Endodermal cell (in vitro differentiated cells): ENCODE measurements at regions not wholly inside any gene's neighbourhood (a gene's known extent, or its start where the extent isn't known, plus 50 kb on each side); places are given as distances from the start of the nearest gene placed in this dataset.

ENCODE experiments used
- DNase-seq: peaks from one replicate; pipeline ENCODE4 v3.0.0-alpha.2; 2017
- H3K27ac ChIP-seq: 2 replicates; pipeline ENCODE4 v1.5.1; 2013; ENCODE audit warnings: mild to moderate bottlenecking, low read depth, low read length, moderate library complexity
- H3K27me3 ChIP-seq: 2 replicates; pipeline ENCODE4 v1.6.1; 2013; ENCODE audit warnings: mild to moderate bottlenecking, low read length, moderate library complexity; ENCODE audit not compliant: insufficient read depth, control insufficient read depth, poor library complexity, severe bottlenecking
- H3K36me3 ChIP-seq: 2 replicates; pipeline ENCODE4 v1.7.0; 2013; ENCODE audit warnings: mild to moderate bottlenecking, low read length, moderate library complexity; ENCODE audit not compliant: control insufficient read depth, insufficient read depth
- H3K4me1 ChIP-seq: one replicate; pipeline ENCODE4 v1.7.0; 2013; ENCODE audit warnings: low read length; ENCODE audit not compliant: control insufficient read depth, insufficient read depth
- H3K4me3 ChIP-seq: 2 replicates; pipeline ENCODE4 v1.5.1; 2013; ENCODE audit warnings: mild to moderate bottlenecking, low read length, moderate library complexity
- H3K9ac ChIP-seq: 2 replicates; pipeline ENCODE4 v1.6.1; 2013; ENCODE audit warnings: mild to moderate bottlenecking, low read length, moderate library complexity; ENCODE audit not compliant: poor library complexity, severe bottlenecking; ENCODE audit errors: extremely low read depth
- H3K9me3 ChIP-seq: 2 replicates; pipeline ENCODE4 v1.6.1; 2013; ENCODE audit warnings: mild to moderate bottlenecking, low read length, moderate library complexity; ENCODE audit not compliant: control insufficient read depth
- H3K27ac Mint-ChIP-seq: 2 replicates; pipeline ENCODE4 v1.8.0; 2020; ENCODE audit warnings: mixed read lengths
- H3K27me3 Mint-ChIP-seq: 2 replicates; pipeline ENCODE4 v1.8.0; 2021; ENCODE audit warnings: mild to moderate bottlenecking, mixed read lengths; ENCODE audit not compliant: insufficient read depth
- H3K36me3 Mint-ChIP-seq: 2 replicates; pipeline ENCODE4 v1.8.0; 2020; ENCODE audit warnings: low read depth, mixed read lengths
- H3K4me1 Mint-ChIP-seq: 2 replicates; pipeline ENCODE4 v1.8.0; 2020; ENCODE audit warnings: mixed read lengths
- H3K4me3 Mint-ChIP-seq: 2 replicates; pipeline ENCODE4 v1.8.0; 2020; ENCODE audit warnings: mild to moderate bottlenecking, moderate library complexity, mixed read lengths
- H3K9me3 Mint-ChIP-seq: 2 replicates; pipeline ENCODE4 v1.8.0; 2020; ENCODE audit warnings: mild to moderate bottlenecking, mixed read lengths
- WGBS, 2 experiments: methylation state at CpG; one replicate each; pipeline versions ENCODE4 v1.1.5 to v1.1.7; 2013; ENCODE audit warnings: missing lambda C conversion rate in 2 of 2, mixed read lengths in 1 of 2; ENCODE audit not compliant: insufficient coverage in 1 of 2, insufficient read length in 1 of 2; 5-methylcytosine and 5-hydroxymethylcytosine counted together
- TF ChIP-seq, protein P1 (sequence below): fragments of 200-600 bp; sonication (generic); conservative IDR thresholded peaks from 2 replicates; pipeline ENCODE4 v1.5.0; 2021; ENCODE audit warnings: antibody characterized with exemption, mild to moderate bottlenecking

GRCh38 chr2:4678927-4679326, 975.6 kb downstream of the DCDC2C start:
- 83 to 90% methylated on average over 2 to 4 of the region's 4 CpGs for WGBS, 2 experiments

GRCh38 chr2:4679391-4679790, 976.0 kb downstream of the DCDC2C start:
- Histone ChIP-seq H3K27me3 (no peaks in the 10 kb centered on the region), H3K4me1 (no peaks in the 10 kb centered on the region), H3K9me3 (no peaks in the 10 kb centered on the region), H3K36me3 (no peaks in the 10 kb centered on the region), H3K27ac (no peak overlapping the region), H3K9ac (no peak overlapping the region), H3K4me3 (no peak overlapping the region)
- Mint-ChIP-seq H3K27me3 (no peaks in the 10 kb centered on the region), H3K4me3 (no peak overlapping the region), H3K36me3 (no peaks in the 10 kb centered on the region), H3K4me1 (no peaks in the 10 kb centered on the region), H3K27ac (no peak overlapping the region), H3K9me3 (no peaks in the 10 kb centered on the region)
- TF ChIP-seq, protein P1, sequence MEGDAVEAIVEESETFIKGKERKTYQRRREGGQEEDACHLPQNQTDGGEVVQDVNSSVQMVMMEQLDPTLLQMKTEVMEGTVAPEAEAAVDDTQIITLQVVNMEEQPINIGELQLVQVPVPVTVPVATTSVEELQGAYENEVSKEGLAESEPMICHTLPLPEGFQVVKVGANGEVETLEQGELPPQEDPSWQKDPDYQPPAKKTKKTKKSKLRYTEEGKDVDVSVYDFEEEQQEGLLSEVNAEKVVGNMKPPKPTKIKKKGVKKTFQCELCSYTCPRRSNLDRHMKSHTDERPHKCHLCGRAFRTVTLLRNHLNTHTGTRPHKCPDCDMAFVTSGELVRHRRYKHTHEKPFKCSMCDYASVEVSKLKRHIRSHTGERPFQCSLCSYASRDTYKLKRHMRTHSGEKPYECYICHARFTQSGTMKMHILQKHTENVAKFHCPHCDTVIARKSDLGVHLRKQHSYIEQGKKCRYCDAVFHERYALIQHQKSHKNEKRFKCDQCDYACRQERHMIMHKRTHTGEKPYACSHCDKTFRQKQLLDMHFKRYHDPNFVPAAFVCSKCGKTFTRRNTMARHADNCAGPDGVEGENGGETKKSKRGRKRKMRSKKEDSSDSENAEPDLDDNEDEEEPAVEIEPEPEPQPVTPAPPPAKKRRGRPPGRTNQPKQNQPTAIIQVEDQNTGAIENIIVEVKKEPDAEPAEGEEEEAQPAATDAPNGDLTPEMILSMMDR: no peak
- DNase-seq: no peak
- WGBS, 2 experiments: 95 to 100% methylated on average over 2 to 5 of the region's 5 CpGs

More at GRCh38 chr2:4678927-4679326, 975.6 kb downstream of the DCDC2C start:
- H3K4me1 Mint-ChIP-seq: no peaks in the 10 kb centered on the region
- Histone ChIP-seq H3K9ac (no peak overlapping the region), H3K4me1 (no peaks in the 10 kb centered on the region), H3K9me3 (no peaks in the 10 kb centered on the region), H3K36me3 (no peaks in the 10 kb centered on the region), H3K4me3 (no peak overlapping the region), H3K27ac (no peak overlapping the region), H3K27me3 (no peaks in the 10 kb centered on the region)
- no peaks in the 10 kb centered on the region for H3K9me3 Mint-ChIP-seq
- no peak overlapping the region for H3K4me3 Mint-ChIP-seq
- no peaks in the 10 kb centered on the region for H3K27me3 Mint-ChIP-seq
- H3K27ac Mint-ChIP-seq: no peak overlapping the region
- DNase-seq: no peak
- no peaks in the 10 kb centered on the region for H3K36me3 Mint-ChIP-seq
- TF ChIP-seq, protein P1: peak; percentile 34

DNA sequence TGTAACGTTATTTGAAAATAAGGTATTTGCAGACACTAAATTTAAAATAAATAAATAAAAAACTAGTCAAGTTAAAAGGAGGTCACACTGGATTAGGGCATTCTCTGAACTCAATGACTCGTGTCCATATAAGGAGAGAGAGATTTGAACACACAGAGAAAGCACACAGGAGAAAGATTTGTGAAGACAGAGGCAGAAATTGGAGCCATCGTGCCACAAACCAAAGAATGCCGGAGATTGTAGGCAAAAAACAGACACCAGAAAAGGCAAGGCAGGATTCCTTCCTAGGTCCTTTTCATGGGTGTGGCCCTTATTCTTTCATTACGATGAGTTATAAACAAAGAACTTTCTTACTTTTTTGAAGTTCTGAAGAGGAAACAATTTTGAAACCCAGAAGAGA, 981.5 kb downstream of the DCDC2C start:
- Mint-ChIP-seq H3K27ac (no peak overlapping the region), H3K36me3 (no peaks in the 10 kb centered on the region), H3K4me1 (peaks cover 2% of the 10 kb centered on the region), H3K4me3 (no peak overlapping the region), H3K9me3 (no peaks in the 10 kb centered on the region), H3K27me3 (no peaks in the 10 kb centered on the region)
- no peak overlapping the region for H3K27ac ChIP-seq
- no peaks in the 10 kb centered on the region for H3K36me3 ChIP-seq
- no peak overlapping the region for H3K4me3 ChIP-seq
- TF ChIP-seq, protein P1: no peak
- H3K9me3 ChIP-seq: no peaks in the 10 kb centered on the region
- H3K27me3 ChIP-seq: no peaks in the 10 kb centered on the region
- 88 to 91% methylated on average over 2 to 4 of the region's 5 CpGs for WGBS, 2 experiments
- no peak overlapping the region for H3K9ac ChIP-seq
- H3K4me1 ChIP-seq: no peaks in the 10 kb centered on the region
- no peak for DNase-seq
